ENCODE measurements at regions not wholly inside any gene's neighbourhood (a gene's known extent, or its start where the extent isn't known, plus 50 kb on each side); places are given as distances from the start of the nearest gene placed in this dataset.

DNA sequence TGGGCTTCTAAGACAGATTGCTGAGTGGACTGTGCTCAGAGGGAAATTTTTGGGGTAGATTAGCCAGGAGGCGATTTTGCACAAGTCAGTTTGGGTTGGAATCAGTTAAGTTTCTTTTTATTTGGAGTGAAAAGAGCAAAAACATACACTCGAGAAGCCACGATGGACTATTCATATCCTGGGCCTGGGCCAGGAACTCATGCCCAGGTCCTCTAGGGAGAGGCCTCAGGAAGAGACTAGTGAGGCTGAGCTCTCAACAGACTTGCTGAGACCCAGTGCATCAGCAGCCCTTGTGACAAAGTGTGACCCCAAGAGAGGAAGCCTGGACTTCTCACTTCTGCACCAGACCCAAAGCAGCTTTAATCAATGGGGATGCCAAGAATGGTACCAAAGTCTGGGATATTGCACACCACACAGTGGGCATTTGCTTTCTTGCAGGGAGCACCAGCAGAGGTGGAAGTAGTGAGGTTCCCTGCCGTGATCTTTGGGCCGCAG, 61.6 kb upstream of the MAFB start:
- no peak for ATAC-seq
- Histone ChIP-seq H3K9me1 (ENCODE audit: control insufficient read depth, insufficient read depth, low read length) (no peaks in the 10 kb centered on the region), H3K4me3 (no peak overlapping the region), H4K20me1 (replicated peaks; ENCODE audit: control insufficient read depth, insufficient read depth, low read length) (peaks cover 3% of the 10 kb centered on the region; the same call in 1 of the 2 replicates), H3K27ac (ENCODE audit: extremely low read depth, low read depth, low read length) (no peak overlapping the region), H3K36me3 (ENCODE audit: control insufficient read depth, insufficient read depth, low read length) (no peaks in the 10 kb centered on the region), H3K4me2 (ENCODE audit: insufficient read depth, low read length) (no peak overlapping the region), H3K27me3 (ENCODE audit: control insufficient read depth in 2 of 2, insufficient read depth in 2 of 2, low read length in 2 of 2) (peaks cover 0 to 10% of the 10 kb centered on the region in 2 experiments; a peak in 2 of 5 replicates), H3K9ac (ENCODE audit: insufficient read depth in 1 of 2, low read depth in 2 of 2, low read length in 2 of 2) (no peak overlapping the region), H2AFZ (ENCODE audit: low read depth, low read length) (no peak overlapping the region), H3K4me1 (replicated peaks in 1 of 2; ENCODE audit: control insufficient read depth in 2 of 2, insufficient read depth in 2 of 2, low read length in 2 of 2) (no peaks in the 10 kb centered on the region), H3K79me2 (ENCODE audit: control insufficient read depth, insufficient read depth, low read length) (no peaks in the 10 kb centered on the region), H3K9me3 (replicated peaks; ENCODE audit: control insufficient read depth, insufficient read depth, low read depth, low read length) (no peaks in the 10 kb centered on the region)
- TF ChIP-seq ZNF75A (CRISPR knock-in tag; IDR thresholded peaks at IDR 0.05) = no peak
- TF ChIP-seq MTA3 (IDR thresholded peaks at IDR 0.05; ENCODE audit: borderline replicate concordance) = no peak
- no peak for TF ChIP-seq ELF2 (CRISPR knock-in tag; IDR thresholded peaks at IDR 0.05)
- TF ChIP-seq NFXL1 (CRISPR knock-in tag; IDR thresholded peaks at IDR 0.05) = no peak
- no peak for TF ChIP-seq HLTF (IDR thresholded peaks at IDR 0.05)
- TF ChIP-seq FOXP1 (CRISPR knock-in tag; IDR thresholded peaks at IDR 0.05) = no peak
- no peak for TF ChIP-seq NFYB (IDR thresholded peaks at IDR 0.05; ENCODE audit: extremely low read depth, insufficient read length)
- no peak for TF ChIP-seq SIN3A (IDR thresholded peaks at IDR 0.05; ENCODE audit: borderline replicate concordance in 2 of 2, control insufficient read depth in 1 of 2, low read depth in 2 of 2, low read length in 2 of 2)
- TF ChIP-seq U2AF2 (optimal IDR thresholded peaks at IDR 0.05; ENCODE audit: low read depth, low read length) = no peak
- TF ChIP-seq MTA1 (IDR thresholded peaks at IDR 0.05; ENCODE audit: borderline replicate concordance) = no peak
- TF ChIP-seq, protein P1, sequence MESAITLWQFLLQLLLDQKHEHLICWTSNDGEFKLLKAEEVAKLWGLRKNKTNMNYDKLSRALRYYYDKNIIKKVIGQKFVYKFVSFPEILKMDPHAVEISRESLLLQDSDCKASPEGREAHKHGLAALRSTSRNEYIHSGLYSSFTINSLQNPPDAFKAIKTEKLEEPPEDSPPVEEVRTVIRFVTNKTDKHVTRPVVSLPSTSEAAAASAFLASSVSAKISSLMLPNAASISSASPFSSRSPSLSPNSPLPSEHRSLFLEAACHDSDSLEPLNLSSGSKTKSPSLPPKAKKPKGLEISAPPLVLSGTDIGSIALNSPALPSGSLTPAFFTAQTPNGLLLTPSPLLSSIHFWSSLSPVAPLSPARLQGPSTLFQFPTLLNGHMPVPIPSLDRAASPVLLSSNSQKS (CRISPR knock-in tag; IDR thresholded peaks at IDR 0.05) = no peak
- POLR2A ChIA-PET = interaction anchor here (0.6 kb wide), 1 partner anchor 1444 kb away, joined by 3 read pairs; no protein-coding TSS in a partner anchor
- no peak for DNase-seq (ENCODE audit: extremely low read depth in 1 of 4, low spot score in 3 of 4)
- CTCF ChIA-PET (ENCODE audit: low intra/inter-chr PET ratio) = no interaction called here
- no TSS peak for BruUV-seq (replicated peaks)
- 0% methylated on average over 5 of the region's 5 CpGs for WGBS (ENCODE audit: insufficient coverage, low coverage, missing lambda C conversion rate)
- intact Hi-C loops (cut with micrococcal nuclease) (no loop called here), in situ Hi-C loops (cut with MboI) (no loop called here)
- FAIRE-seq = no peak

Data from K562 (cell line).